C4-2B (cell line): ENCODE measurements at regions not wholly inside any gene's neighbourhood (a gene's known extent, or its start where the extent isn't known, plus 50 kb on each side); places are given as distances from the start of the nearest gene placed in this dataset.

ENCODE experiments used
- H3K27ac ChIP-seq: fragments of 450-650 bp; 2 replicates; pipeline ENCODE4 v1.5.1; 2017
- CTCF ChIP-seq: fragments of 450-650 bp; conservative IDR thresholded peaks from 2 replicates; pipeline ENCODE4 v1.5.1; 2017; ENCODE audit warnings: mild to moderate bottlenecking
- ZFX ChIP-seq: fragments of 450-650 bp; IDR thresholded peaks from 2 replicates; pipeline ENCODE4 v1.6.1; 2017

GRCh38 chr16:48812856-48813255, 202.9 kb upstream of the N4BP1 start:
- H3K27ac ChIP-seq: no peak overlapping the region
- TF ChIP-seq ZFX (no peak), CTCF (no peak)

- no peak for TF ChIP-seq CTCF
- TF ChIP-seq ZFX: no peak
These were observed 201.5 kb upstream of the N4BP1 start for GRCh38 chr16:48811478-48811877.

GRCh38 chr16:48810803-48811453, 200.9 kb upstream of the N4BP1 start:
- no peak overlapping the region for H3K27ac ChIP-seq
- no peak for TF ChIP-seq CTCF

More at GRCh38 chr16:48811478-48811877, 201.5 kb upstream of the N4BP1 start:
- H3K27ac ChIP-seq: no peak overlapping the region

- TF ChIP-seq ZFX: no peak
- TF ChIP-seq CTCF: no peak
These were observed 200.4 kb upstream of the N4BP1 start for GRCh38 chr16:48810436-48810802.

GRCh38 chr16:48790151-48790550, 180.2 kb upstream of the N4BP1 start:
- no peak for TF ChIP-seq ZFX
- TF ChIP-seq CTCF: no peak
- no peak overlapping the region for H3K27ac ChIP-seq

More at GRCh38 chr16:48810436-48810802, 200.4 kb upstream of the N4BP1 start:
- no peak overlapping the region for H3K27ac ChIP-seq

- no peak overlapping the region for H3K27ac ChIP-seq
- TF ChIP-seq CTCF: no peak
These were observed 178.5 kb upstream of the N4BP1 start for GRCh38 chr16:48788475-48788874.

GRCh38 chr16:48745541-48745940, 135.6 kb upstream of the N4BP1 start:
- TF ChIP-seq ZFX: no peak
- no peak for TF ChIP-seq CTCF
- no peak overlapping the region for H3K27ac ChIP-seq
